WTC11 (cell line): ENCODE measurements at regions not wholly inside any gene's neighbourhood (a gene's known extent, or its start where the extent isn't known, plus 50 kb on each side); places are given as distances from the start of the nearest gene placed in this dataset.
"Not testable (repeated sequence)": the region's sequence is repeated elsewhere in the genome, so short reads cannot be mapped to it uniquely, and the experiment has no call there.

Source experiments
- ATAC-seq: fragments of 200-7000 bp; cut with Tn5 transposase; 2 replicates; pipeline ENCODE4 v1.10.0; 2021; ENCODE audit warnings: mild to moderate bottlenecking, moderate library complexity
- CTCF ChIA-PET: fragments of 300-600 bp; sonication (Branson Sonifier 250); formaldehyde crosslinking; loops from one replicate; lab custom pipeline; 2021; ENCODE audit warnings: antibody characterized with exemption; lab: Charles Lee
- POLR2A ChIA-PET: fragments of 350-600 bp; sonication (Branson Sonifier 250); formaldehyde crosslinking; loops from one replicate; lab custom pipeline; 2021; ENCODE audit warnings: antibody characterized with exemption; lab: Charles Lee
- DNase-seq: peaks from one replicate; pipeline ENCODE4 v3.0.0; 2021; ENCODE audit warnings: low spot score
- H3K27ac Mint-ChIP-seq: 2 replicates; pipeline ENCODE4 v1.8.0; 2021; ENCODE audit warnings: mixed read lengths
- H3K27me3 Mint-ChIP-seq: 2 replicates; pipeline ENCODE4 v1.8.0; 2021; ENCODE audit warnings: low read depth, mild to moderate bottlenecking, moderate library complexity, mixed read lengths
- H3K36me3 Mint-ChIP-seq: 2 replicates; pipeline ENCODE4 v1.8.0; 2021; ENCODE audit warnings: mixed read lengths
- H3K4me1 Mint-ChIP-seq: 2 replicates; pipeline ENCODE4 v1.8.0; 2022; ENCODE audit warnings: mixed read lengths
- H3K4me3 Mint-ChIP-seq: 2 replicates; pipeline ENCODE4 v1.8.0; 2021; ENCODE audit warnings: mild to moderate bottlenecking, moderate library complexity, mixed read lengths
- H3K9me3 Mint-ChIP-seq: 2 replicates; pipeline ENCODE4 v1.8.0; 2021; ENCODE audit warnings: mixed read lengths
- AFF4 ChIP-seq: sonication (generic); formaldehyde crosslinking; IDR thresholded peaks from 2 replicates; pipeline ENCODE4 v1.8.1; 2023; ENCODE audit warnings: mild to moderate bottlenecking, missing genetic modification reagents, borderline replicate concordance
- AR ChIP-seq: fragments of 250-450 bp; sonication (Bioruptor Pico); IDR thresholded peaks from 2 replicates; pipeline ENCODE4 v1.9.0; 2021; ENCODE audit warnings: mild to moderate bottlenecking
- ARID4B ChIP-seq: sonication (generic); formaldehyde crosslinking; IDR thresholded peaks from 2 replicates; pipeline ENCODE4 v1.8.0; 2023; ENCODE audit warnings: missing genetic modification reagents, mild to moderate bottlenecking, borderline replicate concordance
- ATF1 ChIP-seq: sonication (generic); formaldehyde crosslinking; IDR thresholded peaks from 2 replicates; pipeline ENCODE4 v1.8.1; 2023; ENCODE audit warnings: mild to moderate bottlenecking, moderate library complexity, missing genetic modification reagents
- CREB1 ChIP-seq: sonication (generic); formaldehyde crosslinking; IDR thresholded peaks from 2 replicates; pipeline ENCODE4 v1.8.0; 2023; ENCODE audit warnings: mild to moderate bottlenecking, missing genetic modification reagents
- CREM ChIP-seq: sonication (generic); formaldehyde crosslinking; IDR thresholded peaks from 2 replicates; pipeline ENCODE4 v1.8.1; 2022; ENCODE audit warnings: mild to moderate bottlenecking, missing genetic modification reagents, moderate library complexity
- FOXJ3 ChIP-seq: sonication (generic); formaldehyde crosslinking; IDR thresholded peaks from 2 replicates; pipeline ENCODE4 v1.9.0; 2021; ENCODE audit warnings: missing genetic modification reagents, mild to moderate bottlenecking, borderline replicate concordance
- FOXK1 ChIP-seq: sonication (generic); formaldehyde crosslinking; IDR thresholded peaks from 2 replicates; pipeline ENCODE4 v1.8.0; 2022; ENCODE audit warnings: mild to moderate bottlenecking, moderate library complexity, missing genetic modification reagents
- GTF2I ChIP-seq: fragments of 250-450 bp; sonication (Bioruptor Pico); conservative IDR thresholded peaks from 2 replicates; pipeline ENCODE4 v1.4.0; 2021; ENCODE audit warnings: mild to moderate bottlenecking
- MYBL2 ChIP-seq: sonication (generic); formaldehyde crosslinking; IDR thresholded peaks from 2 replicates; pipeline ENCODE4 v1.8.1; 2023; ENCODE audit warnings: mild to moderate bottlenecking, moderate library complexity, missing genetic modification reagents
- NFYB ChIP-seq: sonication (generic); formaldehyde crosslinking; conservative IDR thresholded peaks from 2 replicates; pipeline ENCODE4 v1.8.0; 2022; ENCODE audit warnings: low read depth, missing genetic modification reagents
- NR3C1 ChIP-seq: sonication (generic); formaldehyde crosslinking; conservative IDR thresholded peaks from 2 replicates; pipeline ENCODE4 v1.8.1; 2023; ENCODE audit warnings: low read depth, mild to moderate bottlenecking, missing genetic modification reagents
- PREB ChIP-seq: sonication (generic); formaldehyde crosslinking; IDR thresholded peaks from 2 replicates; pipeline ENCODE4 v1.8.1; 2022; ENCODE audit warnings: mild to moderate bottlenecking, missing genetic modification reagents, moderate library complexity, borderline replicate concordance
- SOX15 ChIP-seq: fragments of 250-450 bp; sonication (Bioruptor Pico); IDR thresholded peaks from 2 replicates; pipeline ENCODE4 v1.9.0; 2021; ENCODE audit warnings: mild to moderate bottlenecking
- ZNF121 ChIP-seq: sonication (generic); formaldehyde crosslinking; IDR thresholded peaks from 2 replicates; pipeline ENCODE4 v1.8.0; 2023; ENCODE audit warnings: missing genetic modification reagents

GRCh38 chr4:106548446-106549044 is 180.0 kb upstream of the GIMD1 start (continued):
- TF ChIP-seq ATF1 (CRISPR knock-in tag) = no peak
- TF ChIP-seq ZNF121 = no peak

GRCh38 chr4:106546370-106546769 is 177.8 kb upstream of the GIMD1 start:
- no peak for DNase-seq
- no peak for TF ChIP-seq AR (CRISPR knock-in tag)
- TF ChIP-seq PREB = no peak
- no peak for TF ChIP-seq SOX15 (CRISPR knock-in tag)
- TF ChIP-seq FOXJ3 (CRISPR knock-in tag) = no peak
- TF ChIP-seq CREM (CRISPR knock-in tag) = no peak
- no peak for TF ChIP-seq NFYB (CRISPR knock-in tag)
- TF ChIP-seq CREB1 (CRISPR knock-in tag) = no peak
- TF ChIP-seq GTF2I = no peak
- no peak for TF ChIP-seq NR3C1
- peaks cover 6% of the 10 kb centered on the region for H3K4me1 Mint-ChIP-seq
- no peak overlapping the region for H3K4me3 Mint-ChIP-seq
- POLR2A ChIA-PET = no interaction called here
- CTCF ChIA-PET = no interaction called here
- H3K9me3 Mint-ChIP-seq = peaks cover 30% of the 10 kb centered on the region
- no peak overlapping the region for H3K27ac Mint-ChIP-seq
- H3K36me3 Mint-ChIP-seq = peaks cover 13% of the 10 kb centered on the region
- no peaks in the 10 kb centered on the region for H3K27me3 Mint-ChIP-seq
- no peak for ATAC-seq

- ATAC-seq, H3K4me3 Mint-ChIP-seq, POLR2A ChIA-PET, DNase-seq, H3K4me1 Mint-ChIP-seq, H3K27ac Mint-ChIP-seq, H3K27me3 Mint-ChIP-seq, H3K36me3 Mint-ChIP-seq, CTCF ChIA-PET: not testable (repeated sequence)
- peaks cover 24% of the 10 kb centered on the region for H3K9me3 Mint-ChIP-seq
These were observed 174.0 kb upstream of the GIMD1 start for GRCh38 chr4:106542609-106543008.

GRCh38 chr4:106541253-106541652 is 172.7 kb upstream of the GIMD1 start:
- ChIA-PET POLR2A (no interaction called here), CTCF (no interaction called here)
- Mint-ChIP-seq H3K9me3 (peaks cover 31% of the 10 kb centered on the region), H3K27me3 (no peaks in the 10 kb centered on the region), H3K4me3 (no peak overlapping the region), H3K27ac (no peak overlapping the region), H3K4me1 (peaks cover 3% of the 10 kb centered on the region), H3K36me3 (no peaks in the 10 kb centered on the region; the same call in 1 of the 2 replicates)
- DNase-seq (no peak), ATAC-seq (no peak)
- TF ChIP-seq MYBL2 (CRISPR knock-in tag) = no peak
- TF ChIP-seq AFF4 (CRISPR knock-in tag) = no peak
- no peak for TF ChIP-seq ARID4B (CRISPR knock-in tag)
- TF ChIP-seq FOXK1 = no peak
